SU-DHL-6 (cell line): ENCODE measurements at regions not wholly inside any gene's neighbourhood (a gene's known extent, or its start where the extent isn't known, plus 50 kb on each side); places are given as distances from the start of the nearest gene placed in this dataset.

Experiments
- H2AFZ ChIP-seq: fragments of 200-600 bp; sonication (generic); 2 replicates; pipeline ENCODE4 v1.6.1; 2014; ENCODE audit warnings: low read depth, mild to moderate bottlenecking, moderate library complexity, mixed read lengths, antibody characterized with exemption, low read length; ENCODE audit not compliant: severe bottlenecking
- H3F3A ChIP-seq: fragments of 200-600 bp; shearing (Covaris generic); 2 replicates; pipeline ENCODE4 v1.6.0; 2016; ENCODE audit warnings: antibody characterized with exemption, mild to moderate bottlenecking; ENCODE audit not compliant: insufficient read depth
- H3K27ac ChIP-seq: fragments of 200-600 bp; sonication (generic); 2 replicates; pipeline ENCODE4 v1.5.1; 2016; ENCODE audit warnings: low read depth, mild to moderate bottlenecking, low read length, moderate library complexity, mixed read lengths
- H3K27me3 ChIP-seq: fragments of 200-600 bp; sonication (generic), shearing (Covaris generic); 2 replicates; pipeline ENCODE4 v1.6.0; 2014; ENCODE audit warnings: mild to moderate bottlenecking, low read length
- H3K36me3 ChIP-seq: fragments of 200-600 bp; sonication (generic); 2 replicates; pipeline ENCODE4 v1.6.1; 2014; ENCODE audit warnings: mild to moderate bottlenecking, low read length, mixed read lengths
- H3K4me2 ChIP-seq: fragments of 300-600, 200-600 bp; shearing (Covaris generic), sonication (generic); 2 replicates; pipeline ENCODE4 v1.6.0; 2014; ENCODE audit warnings: low read length, low read depth, mild to moderate bottlenecking; ENCODE audit not compliant: poor library complexity, severe bottlenecking
- H3K4me3 ChIP-seq: fragments of 200-600 bp; sonication (generic); 2 replicates; pipeline ENCODE4 v1.5.1; 2014; ENCODE audit warnings: antibody characterized with exemption, low read length, mild to moderate bottlenecking, mixed read lengths; ENCODE audit not compliant: insufficient read depth, poor library complexity, severe bottlenecking
- H3K79me2 ChIP-seq: fragments of 200-600 bp; sonication (generic); 2 replicates; pipeline ENCODE4 v1.6.1; 2014; ENCODE audit warnings: mild to moderate bottlenecking, low read length, moderate library complexity; ENCODE audit not compliant: insufficient read depth
- H3K9ac ChIP-seq: fragments of 200-600 bp; sonication (generic); 2 replicates; pipeline ENCODE4 v1.7.0; 2014; ENCODE audit warnings: mild to moderate bottlenecking, low read length
- H3K9me2 ChIP-seq: fragments of 200-600 bp; sonication (generic); replicated peaks from 2 replicates; pipeline ENCODE4 v1.6.1; 2014; ENCODE audit warnings: low read length; ENCODE audit not compliant: insufficient read depth
- H3K9me3 ChIP-seq: fragments of 200-600 bp; sonication (generic); 2 replicates; pipeline ENCODE4 v1.6.1; 2014; ENCODE audit warnings: low read length, mixed read lengths; ENCODE audit not compliant: insufficient read depth
- H4K20me1 ChIP-seq: fragments of 200-600 bp; sonication (generic); 2 replicates; pipeline ENCODE4 v1.6.1; 2014; ENCODE audit warnings: low read depth, mild to moderate bottlenecking, antibody characterized with exemption, low read length, moderate library complexity, mixed read lengths
- CTCF ChIP-seq: fragments of 200-600 bp; sonication (generic); IDR thresholded peaks from one replicate; pipeline ENCODE4 v1.5.1; 2017; ENCODE audit warnings: antibody characterized with exemption, mild to moderate bottlenecking, low read length, moderate library complexity; ENCODE audit not compliant: insufficient read depth, poor library complexity, severe bottlenecking
- EZH2phosphoT487 ChIP-seq: fragments of 200-600 bp; sonication (generic), shearing (Covaris generic); conservative IDR thresholded peaks from 2 replicates; pipeline ENCODE4 v1.6.1; 2018; ENCODE audit warnings: mild to moderate bottlenecking, antibody characterized with exemption, low read length, moderate library complexity, mixed read lengths

GRCh38 chr5:126248611-126249010, 174.6 kb upstream of the GRAMD2B start:
- H2AFZ ChIP-seq: no peak overlapping the region
- no peak overlapping the region for H3K9ac ChIP-seq
- H3K4me2 ChIP-seq: no peak overlapping the region
- H3K9me3 ChIP-seq: no peaks in the 10 kb centered on the region
- H3F3A ChIP-seq: no peaks in the 10 kb centered on the region
- H3K79me2 ChIP-seq: no peaks in the 10 kb centered on the region
- H3K27ac ChIP-seq: no peak overlapping the region
- no peak for TF ChIP-seq EZH2phosphoT487
- H3K27me3 ChIP-seq: no peaks in the 10 kb centered on the region
- no peaks in the 10 kb centered on the region for H3K36me3 ChIP-seq
- no peaks in the 10 kb centered on the region for H4K20me1 ChIP-seq
- H3K4me3 ChIP-seq: no peak overlapping the region
- H3K9me2 ChIP-seq: no peaks in the 10 kb centered on the region

- Histone ChIP-seq H3K27ac (no peak overlapping the region), H3K4me3 (no peak overlapping the region), H3K79me2 (no peaks in the 10 kb centered on the region), H2AFZ (no peak overlapping the region), H4K20me1 (no peaks in the 10 kb centered on the region), H3K36me3 (no peaks in the 10 kb centered on the region), H3K9ac (no peak overlapping the region), H3K9me3 (no peaks in the 10 kb centered on the region), H3K4me2 (no peak overlapping the region), H3F3A (no peaks in the 10 kb centered on the region), H3K27me3 (no peaks in the 10 kb centered on the region), H3K9me2 (no peaks in the 10 kb centered on the region)
- TF ChIP-seq EZH2phosphoT487 (no peak), CTCF (no peak)
These were observed 172.2 kb upstream of the GRAMD2B start for GRCh38 chr5:126251024-126251423.

- no peaks in the 10 kb centered on the region for H3F3A ChIP-seq
- H3K79me2 ChIP-seq: no peaks in the 10 kb centered on the region
- H3K4me3 ChIP-seq: no peak overlapping the region
- H3K4me2 ChIP-seq: no peak overlapping the region
- H3K9ac ChIP-seq: no peak overlapping the region
- no peak overlapping the region for H2AFZ ChIP-seq
- no peaks in the 10 kb centered on the region for H4K20me1 ChIP-seq
- H3K27me3 ChIP-seq: no peaks in the 10 kb centered on the region
- no peaks in the 10 kb centered on the region for H3K9me2 ChIP-seq
- H3K27ac ChIP-seq: no peak overlapping the region
- H3K36me3 ChIP-seq: no peaks in the 10 kb centered on the region
- no peaks in the 10 kb centered on the region for H3K9me3 ChIP-seq
- no peak for TF ChIP-seq EZH2phosphoT487
- no peak for TF ChIP-seq CTCF
These were observed 169.8 kb upstream of the GRAMD2B start for GRCh38 chr5:126253406-126253805.

GRCh38 chr5:126263591-126264184, 159.5 kb upstream of the GRAMD2B start:
- Histone ChIP-seq H3K36me3 (no peaks in the 10 kb centered on the region), H3K9me2 (no peaks in the 10 kb centered on the region), H3K9ac (no peak overlapping the region), H3K4me3 (no peak overlapping the region), H3K27ac (no peak overlapping the region), H3K79me2 (no peaks in the 10 kb centered on the region), H3F3A (no peaks in the 10 kb centered on the region), H3K9me3 (peaks cover 8% of the 10 kb centered on the region; the same call in 1 of the 2 replicates), H2AFZ (no peak overlapping the region), H4K20me1 (no peaks in the 10 kb centered on the region), H3K4me2 (no peak overlapping the region), H3K27me3 (no peaks in the 10 kb centered on the region)
- no peak for TF ChIP-seq CTCF
- TF ChIP-seq EZH2phosphoT487: no peak
